ENCODE measurements at regions not wholly inside any gene's neighbourhood (a gene's known extent, or its start where the extent isn't known, plus 50 kb on each side); places are given as distances from the start of the nearest gene placed in this dataset.

DNA sequence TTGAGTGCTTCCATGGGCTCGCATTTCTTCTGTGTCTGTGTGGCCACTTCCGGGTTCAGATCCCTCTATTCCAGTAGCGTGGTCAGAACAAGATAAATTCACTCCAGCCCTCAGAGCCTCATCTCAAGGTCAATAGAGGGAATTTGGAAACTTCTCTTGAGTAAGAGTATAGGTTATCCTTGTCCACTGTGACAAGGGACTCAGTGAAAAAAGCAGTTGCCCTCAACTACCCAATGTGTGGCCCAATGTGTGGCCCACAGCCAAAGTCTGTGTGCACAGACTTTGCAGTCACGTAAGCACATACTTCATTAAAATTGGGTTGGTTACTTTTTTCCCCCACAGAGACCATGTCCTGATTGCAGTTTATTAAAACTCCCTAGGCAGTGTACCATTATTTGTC lies 305.6 kb upstream of the SEMA6D start:
- BruUV-seq (replicated peaks): no TSS peak
- peak overlapping the region; percentile 37; the same call in 1 of the 2 replicates for H4K5ac ChIP-seq (ENCODE audit: low read depth, low read length)
- H3K4ac ChIP-seq (ENCODE audit: low read depth, low read length): peak overlapping the region; percentile 51
- DNase-seq (no peak), ATAC-seq (ENCODE audit: low read depth) (no peak)
- peak overlapping the region; percentile 47; the same call in 1 of the 2 replicates for H2AK5ac ChIP-seq (ENCODE audit: low read depth, low read length)
- no peaks in the 10 kb centered on the region for H3K9me3 ChIP-seq (ENCODE audit: control insufficient read depth, insufficient read depth, low read length)
- H3K36me3 ChIP-seq (ENCODE audit: control insufficient read depth, insufficient read depth, low read length): no peaks in the 10 kb centered on the region
- dilution Hi-C loops (cut with HindIII; ENCODE audit: low sequenced_read_pairs, unreplicated experiment): no loop called here
- peak overlapping the region; percentile 69 for H4K8ac ChIP-seq (ENCODE audit: low read depth in 2 of 2, low read length in 2 of 2)
- in situ Hi-C loops (cut with MboI; ENCODE audit: low sequenced_read_pairs): no loop called here
- no peak overlapping the region for H2BK5ac ChIP-seq (ENCODE audit: low read depth, low read length, poor library complexity, severe bottlenecking)
- TF ChIP-seq MXI1 (IDR thresholded peaks at IDR 0.05; ENCODE audit: borderline replicate concordance, low read depth, low read length): no peak
- TF ChIP-seq RCOR1 (IDR thresholded peaks at IDR 0.05; ENCODE audit: insufficient replicate concordance, low read length): no peak
- TF ChIP-seq BHLHE40 (IDR thresholded peaks at IDR 0.05; ENCODE audit: low read depth, low read length): no peak
- TF ChIP-seq CHD1 (IDR thresholded peaks at IDR 0.05; ENCODE audit: low read depth, low read length): no peak
- TF ChIP-seq SMC3 (IDR thresholded peaks at IDR 0.05; ENCODE audit: low read depth, low read length): no peak
- TF ChIP-seq, protein P1, sequence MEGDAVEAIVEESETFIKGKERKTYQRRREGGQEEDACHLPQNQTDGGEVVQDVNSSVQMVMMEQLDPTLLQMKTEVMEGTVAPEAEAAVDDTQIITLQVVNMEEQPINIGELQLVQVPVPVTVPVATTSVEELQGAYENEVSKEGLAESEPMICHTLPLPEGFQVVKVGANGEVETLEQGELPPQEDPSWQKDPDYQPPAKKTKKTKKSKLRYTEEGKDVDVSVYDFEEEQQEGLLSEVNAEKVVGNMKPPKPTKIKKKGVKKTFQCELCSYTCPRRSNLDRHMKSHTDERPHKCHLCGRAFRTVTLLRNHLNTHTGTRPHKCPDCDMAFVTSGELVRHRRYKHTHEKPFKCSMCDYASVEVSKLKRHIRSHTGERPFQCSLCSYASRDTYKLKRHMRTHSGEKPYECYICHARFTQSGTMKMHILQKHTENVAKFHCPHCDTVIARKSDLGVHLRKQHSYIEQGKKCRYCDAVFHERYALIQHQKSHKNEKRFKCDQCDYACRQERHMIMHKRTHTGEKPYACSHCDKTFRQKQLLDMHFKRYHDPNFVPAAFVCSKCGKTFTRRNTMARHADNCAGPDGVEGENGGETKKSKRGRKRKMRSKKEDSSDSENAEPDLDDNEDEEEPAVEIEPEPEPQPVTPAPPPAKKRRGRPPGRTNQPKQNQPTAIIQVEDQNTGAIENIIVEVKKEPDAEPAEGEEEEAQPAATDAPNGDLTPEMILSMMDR (conservative IDR thresholded peaks at IDR 0.05; ENCODE audit: low read depth, low read length): no peak
- TF ChIP-seq NFE2L2 (IDR thresholded peaks at IDR 0.05; ENCODE audit: low read depth, low read length): no peak
- TF ChIP-seq MAFK (IDR thresholded peaks at IDR 0.05; ENCODE audit: low read depth, low read length): no peak
- no peak for TF ChIP-seq RFX5 (IDR thresholded peaks at IDR 0.05; ENCODE audit: low read depth, low read length)
- no peak for TF ChIP-seq CEBPB (IDR thresholded peaks at IDR 0.05; ENCODE audit: low read depth, low read length)
- TF ChIP-seq, protein P2, sequence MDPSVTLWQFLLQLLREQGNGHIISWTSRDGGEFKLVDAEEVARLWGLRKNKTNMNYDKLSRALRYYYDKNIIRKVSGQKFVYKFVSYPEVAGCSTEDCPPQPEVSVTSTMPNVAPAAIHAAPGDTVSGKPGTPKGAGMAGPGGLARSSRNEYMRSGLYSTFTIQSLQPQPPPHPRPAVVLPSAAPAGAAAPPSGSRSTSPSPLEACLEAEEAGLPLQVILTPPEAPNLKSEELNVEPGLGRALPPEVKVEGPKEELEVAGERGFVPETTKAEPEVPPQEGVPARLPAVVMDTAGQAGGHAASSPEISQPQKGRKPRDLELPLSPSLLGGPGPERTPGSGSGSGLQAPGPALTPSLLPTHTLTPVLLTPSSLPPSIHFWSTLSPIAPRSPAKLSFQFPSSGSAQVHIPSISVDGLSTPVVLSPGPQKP (IDR thresholded peaks at IDR 0.05; ENCODE audit: borderline replicate concordance, low read depth, low read length): no peak
- TF ChIP-seq, protein P3, sequence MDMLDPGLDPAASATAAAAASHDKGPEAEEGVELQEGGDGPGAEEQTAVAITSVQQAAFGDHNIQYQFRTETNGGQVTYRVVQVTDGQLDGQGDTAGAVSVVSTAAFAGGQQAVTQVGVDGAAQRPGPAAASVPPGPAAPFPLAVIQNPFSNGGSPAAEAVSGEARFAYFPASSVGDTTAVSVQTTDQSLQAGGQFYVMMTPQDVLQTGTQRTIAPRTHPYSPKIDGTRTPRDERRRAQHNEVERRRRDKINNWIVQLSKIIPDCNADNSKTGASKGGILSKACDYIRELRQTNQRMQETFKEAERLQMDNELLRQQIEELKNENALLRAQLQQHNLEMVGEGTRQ (IDR thresholded peaks at IDR 0.05; ENCODE audit: low read depth, low read length): no peak
- TF ChIP-seq POLR2A (IDR thresholded peaks at IDR 0.05; ENCODE audit: low read depth, low read length): no peak
- no peak for TF ChIP-seq MAZ (IDR thresholded peaks at IDR 0.05; ENCODE audit: borderline replicate concordance, low read depth, low read length)
- TF ChIP-seq RAD21 (IDR thresholded peaks at IDR 0.05; ENCODE audit: low read length): no peak
- TF ChIP-seq FOS (IDR thresholded peaks at IDR 0.05; ENCODE audit: low read depth, low read length): no peak
- POLR2A ChIA-PET (ENCODE audit: unreplicated experiment): interaction anchor here (0.6 kb wide), 1 partner anchor 267 kb away, joined by 5 read pairs; no protein-coding TSS in a partner anchor
- H3K23ac ChIP-seq (ENCODE audit: low read depth, low read length): peak overlapping the region; percentile 40; the same call in 1 of the 2 replicates
- H2AFZ ChIP-seq (replicated peaks; ENCODE audit: low read length, poor library complexity): peak overlapping the region; percentile 55
- H3K56ac ChIP-seq (ENCODE audit: extremely low read depth, insufficient read depth, low read length): 0 out of 2 replicates have a peak overlapping the region, but pooled peaks have one; percentile 32
- intact Hi-C loops (cut with micrococcal nuclease): no loop called here
- CTCF ChIA-PET: interaction anchor here (0.6 kb wide), 1 partner anchor 28 kb away, joined by 3 read pairs; no protein-coding TSS in a partner anchor
- peak overlapping the region; percentile 70; the same call in 1 of the 2 replicates for H3K14ac ChIP-seq (replicated peaks; ENCODE audit: low read depth, low read length)
- no CpG with 5 or more reads among the region's 4 CpGs for WGBS, 2 experiments (ENCODE audit: extremely low coverage in 2 of 2, insufficient read length in 1 of 2)
- H4K20me1 ChIP-seq (ENCODE audit: insufficient read depth, low read length): no peaks in the 10 kb centered on the region
- peak overlapping the region; percentile 62; the same call in 2 of the 3 replicates for H2BK15ac ChIP-seq (ENCODE audit: low read depth, low read length)
- H3K18ac ChIP-seq (ENCODE audit: low read depth, low read length): peak overlapping the region; percentile 52; the same call in 1 of the 2 replicates
- H3K27me3 ChIP-seq (ENCODE audit: control insufficient read depth, insufficient read depth, low read length): no peaks in the 10 kb centered on the region
- no peaks in the 10 kb centered on the region for H3K79me1 ChIP-seq (ENCODE audit: low read depth in 1 of 2, low read length in 2 of 2)
- no peak overlapping the region for H3K27ac ChIP-seq (ENCODE audit: insufficient read depth, low read length)
- no peaks in the 10 kb centered on the region for H3K9me1 ChIP-seq (ENCODE audit: insufficient read depth, low read length)
- peak overlapping the region; percentile 58 for H2BK120ac ChIP-seq (ENCODE audit: low read depth, low read length)
- peak overlapping the region; percentile 22; the same call in 1 of the 2 replicates for H3K4me2 ChIP-seq (ENCODE audit: low read depth, low read length)
- H2AK9ac ChIP-seq (replicated peaks; ENCODE audit: low read depth, low read length, poor library complexity): no peak overlapping the region
- H3K9ac ChIP-seq (ENCODE audit: low read depth, low read length): no peak overlapping the region
- peaks cover 19% of the 10 kb centered on the region for H3K4me1 ChIP-seq (ENCODE audit: control insufficient read depth, insufficient read depth, low read length)
- no peak overlapping the region for H3K4me3 ChIP-seq (ENCODE audit: insufficient read depth, low read depth, low read length)
- peak overlapping the region; percentile 44; the same call in 1 of the 2 replicates for H4K91ac ChIP-seq (ENCODE audit: insufficient read depth, low read depth, low read length)
- H2BK20ac ChIP-seq (ENCODE audit: low read depth, low read length): peak overlapping the region; percentile 66; the same call in 1 of the 2 replicates

All from IMR-90 (cell line).